GM10248 (cell line): ENCODE measurements at regions not wholly inside any gene's neighbourhood (a gene's known extent, or its start where the extent isn't known, plus 50 kb on each side); places are given as distances from the start of the nearest gene placed in this dataset.

Experiments
- CTCF ChIA-PET: fragments of 300-600 bp; sonication (Branson Sonifier 250); formaldehyde crosslinking; extraction: SDS; loops from one replicate; lab custom pipeline; 2021; ENCODE audit warnings: antibody characterized with exemption; lab: Yijun Ruan, JAX
- POLR2A ChIA-PET: fragments of 350-650 bp; sonication (Branson Sonifier 250); formaldehyde crosslinking; extraction: SDS; loops from one replicate; lab custom pipeline; 2020; ENCODE audit warnings: antibody characterized with exemption; lab: Yijun Ruan, JAX
- DNase-seq: peaks from one replicate; pipeline ENCODE4 v3.0.0; 2012; ENCODE audit errors: extremely low spot score
- TF ChIP-seq, protein P1 (sequence below): IDR thresholded peaks from 2 replicates; pipeline ENCODE4 v1.5.1; 2012; ENCODE audit warnings: mild to moderate bottlenecking, low read depth; ENCODE audit errors: extremely low read depth, missing control alignments, control extremely low read depth

DNA sequence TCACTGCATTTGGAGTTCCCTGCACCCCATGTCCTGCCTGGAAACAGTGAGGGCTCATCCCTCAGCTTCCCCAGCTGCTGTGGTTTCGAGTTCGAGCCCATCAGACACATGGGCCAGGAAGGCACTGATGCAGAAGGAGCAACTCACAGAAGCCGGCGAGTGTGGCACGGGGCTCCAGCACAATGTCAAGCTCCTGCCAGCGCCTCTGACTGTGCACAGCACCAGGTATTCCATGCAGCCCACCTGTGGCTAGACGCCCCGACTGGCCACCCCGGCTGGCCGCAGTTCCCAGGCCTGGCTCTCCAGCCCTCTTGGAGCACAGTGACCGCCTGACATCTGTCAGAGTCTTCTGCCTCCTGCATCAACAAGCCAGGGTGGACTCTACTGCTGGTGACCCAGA, 419.4 kb downstream of the SHANK2 start:
- ChIA-PET CTCF (interaction anchor here (2.6 kb wide), 1 partner anchor 17 kb away, joined by 8 read pairs; no protein-coding TSS in a partner anchor), POLR2A (no interaction called here)
- DNase-seq, result no peak
- TF ChIP-seq, protein P1, sequence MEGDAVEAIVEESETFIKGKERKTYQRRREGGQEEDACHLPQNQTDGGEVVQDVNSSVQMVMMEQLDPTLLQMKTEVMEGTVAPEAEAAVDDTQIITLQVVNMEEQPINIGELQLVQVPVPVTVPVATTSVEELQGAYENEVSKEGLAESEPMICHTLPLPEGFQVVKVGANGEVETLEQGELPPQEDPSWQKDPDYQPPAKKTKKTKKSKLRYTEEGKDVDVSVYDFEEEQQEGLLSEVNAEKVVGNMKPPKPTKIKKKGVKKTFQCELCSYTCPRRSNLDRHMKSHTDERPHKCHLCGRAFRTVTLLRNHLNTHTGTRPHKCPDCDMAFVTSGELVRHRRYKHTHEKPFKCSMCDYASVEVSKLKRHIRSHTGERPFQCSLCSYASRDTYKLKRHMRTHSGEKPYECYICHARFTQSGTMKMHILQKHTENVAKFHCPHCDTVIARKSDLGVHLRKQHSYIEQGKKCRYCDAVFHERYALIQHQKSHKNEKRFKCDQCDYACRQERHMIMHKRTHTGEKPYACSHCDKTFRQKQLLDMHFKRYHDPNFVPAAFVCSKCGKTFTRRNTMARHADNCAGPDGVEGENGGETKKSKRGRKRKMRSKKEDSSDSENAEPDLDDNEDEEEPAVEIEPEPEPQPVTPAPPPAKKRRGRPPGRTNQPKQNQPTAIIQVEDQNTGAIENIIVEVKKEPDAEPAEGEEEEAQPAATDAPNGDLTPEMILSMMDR, result no peak

DNA sequence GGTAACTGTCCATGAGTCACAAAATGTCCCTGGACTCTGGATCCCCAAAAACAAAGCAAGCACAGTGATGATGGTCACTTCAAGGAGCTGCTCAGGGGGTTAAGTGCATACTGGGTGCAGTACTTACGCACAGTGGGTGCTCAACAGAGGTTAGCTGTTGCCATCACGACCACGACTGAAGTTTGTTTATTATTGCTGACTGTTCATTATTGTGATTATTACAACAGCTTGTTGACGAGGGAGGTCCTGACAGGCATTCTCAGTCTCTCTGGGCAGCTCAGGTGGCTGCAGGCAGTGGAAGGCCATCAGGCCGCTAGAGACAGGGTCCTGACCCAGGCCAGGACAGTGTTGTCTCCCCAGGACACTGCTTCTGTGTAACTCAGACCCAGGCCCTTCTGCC, 418.8 kb downstream of the SHANK2 start:
- ChIA-PET CTCF (interaction anchor here (2.6 kb wide), 1 partner anchor 18 kb away, joined by 8 read pairs; no protein-coding TSS in a partner anchor), POLR2A (no interaction called here)
- TF ChIP-seq, protein P1, result no peak
- DNase-seq, result no peak

DNA sequence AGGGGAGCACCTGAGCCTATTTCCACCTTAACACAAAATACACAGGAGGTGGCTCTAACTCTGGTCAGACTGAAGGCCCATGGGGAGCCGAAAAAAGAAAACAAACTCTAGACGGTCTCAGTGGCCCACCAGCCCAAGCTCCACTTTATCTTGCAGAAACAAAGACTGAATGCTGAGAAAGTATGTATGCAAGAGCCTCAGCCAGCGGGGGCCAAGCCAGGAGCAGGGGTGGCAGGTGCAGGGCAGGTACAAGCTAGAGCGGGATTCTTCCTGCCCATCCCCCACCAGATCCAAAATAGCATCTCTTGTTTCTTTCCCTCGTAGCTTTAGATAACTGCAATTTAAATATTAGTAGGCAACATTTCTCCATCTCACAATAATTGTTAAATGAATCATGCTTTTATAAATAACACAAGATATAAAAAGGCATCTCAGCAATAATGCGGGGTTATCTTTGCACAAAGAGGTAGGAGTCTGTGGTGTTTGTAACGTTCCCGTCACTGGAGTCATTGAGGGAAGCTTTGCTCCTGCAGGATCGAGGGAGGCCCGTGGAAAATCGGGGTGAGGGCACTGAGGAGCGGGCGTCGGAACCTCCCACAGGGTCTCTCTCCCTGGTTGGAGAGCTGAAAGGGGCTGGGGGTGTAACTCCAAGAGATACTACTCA, 418.0 kb downstream of the SHANK2 start:
- DNase-seq, result no peak
- TF ChIP-seq, protein P1, result no peak
- POLR2A ChIA-PET, result no interaction called here
- CTCF ChIA-PET, result interaction anchor here (2.6 kb wide), 1 partner anchor 18 kb away, joined by 8 read pairs; no protein-coding TSS in a partner anchor

DNA sequence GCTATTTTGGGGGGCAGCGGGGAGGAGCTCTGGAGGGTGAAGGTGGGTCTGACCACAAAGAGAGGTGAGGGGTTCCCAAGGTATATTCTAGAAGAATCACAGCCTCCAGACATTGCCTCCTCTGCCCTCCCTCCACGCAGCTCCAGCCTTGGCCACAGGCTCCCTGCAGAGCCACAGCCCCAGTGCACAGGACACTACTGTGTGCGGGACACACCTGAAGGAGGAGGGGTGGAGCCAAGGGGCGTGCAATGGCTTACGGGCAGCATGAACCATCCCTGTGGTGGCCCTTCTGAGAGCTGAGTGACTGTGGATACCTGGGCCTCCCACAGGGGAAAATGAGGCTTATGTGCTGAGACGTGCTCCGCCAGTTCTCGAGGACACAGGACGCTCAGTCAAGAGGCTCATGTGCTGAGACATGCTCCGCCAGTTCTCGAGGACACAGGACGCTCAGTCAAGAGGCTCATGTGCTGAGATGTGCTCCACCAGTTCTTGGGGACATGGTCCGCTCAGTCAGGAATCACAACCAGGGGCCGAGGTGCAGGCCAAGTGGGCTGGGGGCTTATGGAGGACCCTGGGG, 417.3 kb downstream of the SHANK2 start:
- POLR2A ChIA-PET, result no interaction called here

DNA sequence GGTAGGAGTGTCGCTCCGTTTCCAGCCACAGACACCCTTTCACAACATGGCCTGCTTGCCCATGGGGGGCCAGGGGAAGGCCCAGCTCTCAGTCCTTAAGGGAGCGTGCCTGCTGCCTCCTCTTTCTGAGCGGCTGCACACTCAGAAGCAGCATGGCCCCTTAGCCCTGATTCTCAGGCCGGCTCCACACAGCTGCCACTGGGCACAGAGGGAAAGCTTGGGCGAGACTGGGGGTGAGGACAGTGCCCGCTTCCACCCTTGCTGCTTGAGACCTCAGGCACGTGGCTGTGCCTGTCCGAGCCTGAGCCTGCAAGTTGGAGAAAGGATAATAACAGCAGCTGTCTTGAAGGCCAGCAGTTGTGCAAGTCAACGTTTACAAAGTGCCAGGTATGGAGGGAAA, 416.3 kb downstream of the SHANK2 start:
- no peak for DNase-seq
- ChIA-PET POLR2A (no interaction called here), CTCF (interaction anchor here (1.1 kb wide), 1 partner anchor 584 kb away, joined by 3 read pairs; no protein-coding TSS in a partner anchor)
- TF ChIP-seq, protein P1, result no peak

More for the DNA sequence above, 417.3 kb downstream of the SHANK2 start:
- DNase-seq, result no peak
- CTCF ChIA-PET, result interaction anchor here (1.1 kb wide), 1 partner anchor 585 kb away, joined by 3 read pairs; no protein-coding TSS in a partner anchor
- TF ChIP-seq, protein P1, result no peak

DNA sequence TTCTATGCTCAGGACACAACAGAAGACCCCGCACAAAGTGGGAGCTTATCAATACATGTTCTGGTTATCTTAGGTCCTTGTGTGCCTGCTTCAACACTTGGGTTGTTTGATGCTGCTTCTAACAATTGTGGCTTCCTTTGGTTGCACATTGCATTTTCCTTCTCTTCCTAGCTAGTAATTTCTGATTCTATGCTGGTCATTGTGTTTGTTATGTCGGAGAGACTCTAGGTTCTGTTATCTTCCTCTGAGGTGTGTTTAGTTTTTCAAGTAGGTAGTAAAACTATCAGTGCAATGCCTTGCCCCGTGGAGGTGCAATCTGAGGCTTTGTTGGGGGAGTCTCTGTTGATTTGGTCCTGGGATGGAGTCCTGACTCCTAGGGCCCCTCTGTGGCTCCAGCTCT, 414.2 kb downstream of the SHANK2 start:
- no peak for DNase-seq
- CTCF ChIA-PET, result no interaction called here
- TF ChIP-seq, protein P1, result no peak
- POLR2A ChIA-PET, result no interaction called here
